ENCODE measurements at regions not wholly inside any gene's neighbourhood (a gene's known extent, or its start where the extent isn't known, plus 50 kb on each side); places are given as distances from the start of the nearest gene placed in this dataset.

DNA sequence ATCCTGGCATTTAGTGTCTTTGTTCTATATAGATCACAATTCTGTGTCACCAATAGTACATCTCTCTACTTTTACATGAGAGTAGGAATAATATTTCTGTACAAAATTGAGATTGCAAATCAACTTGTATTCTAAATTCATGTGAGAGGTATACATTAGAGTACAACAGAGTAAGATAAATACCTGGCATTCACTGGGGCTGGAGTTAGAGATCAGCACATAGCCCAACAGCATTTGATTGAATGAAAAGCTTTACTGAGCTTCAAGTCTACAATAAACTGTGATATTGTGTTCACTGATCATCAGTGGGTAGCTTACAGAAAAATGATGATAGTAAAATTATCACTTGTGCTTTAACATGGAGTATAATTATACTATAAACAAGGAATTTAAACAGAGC lies 1114.7 kb downstream of the REEP3 start:
- TF ChIP-seq, protein P1, sequence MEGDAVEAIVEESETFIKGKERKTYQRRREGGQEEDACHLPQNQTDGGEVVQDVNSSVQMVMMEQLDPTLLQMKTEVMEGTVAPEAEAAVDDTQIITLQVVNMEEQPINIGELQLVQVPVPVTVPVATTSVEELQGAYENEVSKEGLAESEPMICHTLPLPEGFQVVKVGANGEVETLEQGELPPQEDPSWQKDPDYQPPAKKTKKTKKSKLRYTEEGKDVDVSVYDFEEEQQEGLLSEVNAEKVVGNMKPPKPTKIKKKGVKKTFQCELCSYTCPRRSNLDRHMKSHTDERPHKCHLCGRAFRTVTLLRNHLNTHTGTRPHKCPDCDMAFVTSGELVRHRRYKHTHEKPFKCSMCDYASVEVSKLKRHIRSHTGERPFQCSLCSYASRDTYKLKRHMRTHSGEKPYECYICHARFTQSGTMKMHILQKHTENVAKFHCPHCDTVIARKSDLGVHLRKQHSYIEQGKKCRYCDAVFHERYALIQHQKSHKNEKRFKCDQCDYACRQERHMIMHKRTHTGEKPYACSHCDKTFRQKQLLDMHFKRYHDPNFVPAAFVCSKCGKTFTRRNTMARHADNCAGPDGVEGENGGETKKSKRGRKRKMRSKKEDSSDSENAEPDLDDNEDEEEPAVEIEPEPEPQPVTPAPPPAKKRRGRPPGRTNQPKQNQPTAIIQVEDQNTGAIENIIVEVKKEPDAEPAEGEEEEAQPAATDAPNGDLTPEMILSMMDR (IDR thresholded peaks at IDR 0.05), result no peak
- no peak for DNase-seq (ENCODE audit: low spot score)
- Histone ChIP-seq H3K27ac (no peak overlapping the region), H3K27me3 (no peaks in the 10 kb centered on the region), H3K4me1 (no peaks in the 10 kb centered on the region), H3K36me3 (no peaks in the 10 kb centered on the region), H3K4me3 (no peak overlapping the region), H3K9me3 (no peaks in the 10 kb centered on the region)

DNA sequence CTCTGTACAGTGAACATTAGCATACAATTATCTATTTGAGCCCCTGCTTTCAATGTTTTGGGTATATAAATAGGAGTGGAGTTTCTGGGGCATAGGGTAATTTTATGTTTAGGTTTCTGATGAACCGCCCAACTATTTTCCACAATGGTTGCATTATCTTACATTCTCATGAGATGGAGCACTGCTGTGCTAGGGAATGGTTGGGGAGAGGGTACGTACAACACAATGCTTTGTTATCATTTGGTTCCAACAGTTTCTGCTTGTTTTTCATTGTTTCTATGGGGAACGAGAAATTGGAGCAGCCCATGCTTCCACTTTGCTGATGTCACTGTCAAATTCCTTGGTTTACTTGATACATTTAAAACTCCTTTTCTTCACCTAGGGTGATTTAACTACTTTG lies 1115.3 kb downstream of the REEP3 start:
- TF ChIP-seq, protein P1 (IDR thresholded peaks at IDR 0.05), result no peak

DNA sequence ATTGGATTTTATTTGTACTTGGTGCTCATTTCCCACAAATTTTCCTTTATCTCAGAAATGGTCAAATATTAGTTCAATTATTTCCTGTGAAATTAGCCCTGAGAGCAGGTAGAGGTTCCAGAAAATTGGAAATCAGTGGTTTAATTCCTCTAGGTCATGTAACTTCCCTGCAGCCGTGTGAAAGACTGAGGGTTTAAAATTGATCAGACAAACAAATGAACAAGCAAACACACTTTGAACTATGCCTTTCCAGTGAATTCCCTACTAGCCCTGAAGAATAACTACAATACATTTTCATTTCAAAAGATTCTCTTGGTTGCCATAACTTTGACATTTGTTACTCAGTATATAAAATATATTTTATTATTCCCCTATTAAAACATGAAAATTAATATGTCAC lies 1116.7 kb downstream of the REEP3 start:
- H3K4me3 ChIP-seq, result no peak overlapping the region
- TF ChIP-seq, protein P1 (IDR thresholded peaks at IDR 0.05), result no peak
- H3K27me3 ChIP-seq, result no peaks in the 10 kb centered on the region

More for the DNA sequence above, 1115.3 kb downstream of the REEP3 start:
- no peak for DNase-seq (ENCODE audit: low spot score)
- no peaks in the 10 kb centered on the region for H3K4me1 ChIP-seq
- H3K36me3 ChIP-seq, result no peaks in the 10 kb centered on the region
- no peaks in the 10 kb centered on the region for H3K9me3 ChIP-seq
- H3K4me3 ChIP-seq, result no peak overlapping the region
- H3K27me3 ChIP-seq, result no peaks in the 10 kb centered on the region
- no peak overlapping the region for H3K27ac ChIP-seq

DNA sequence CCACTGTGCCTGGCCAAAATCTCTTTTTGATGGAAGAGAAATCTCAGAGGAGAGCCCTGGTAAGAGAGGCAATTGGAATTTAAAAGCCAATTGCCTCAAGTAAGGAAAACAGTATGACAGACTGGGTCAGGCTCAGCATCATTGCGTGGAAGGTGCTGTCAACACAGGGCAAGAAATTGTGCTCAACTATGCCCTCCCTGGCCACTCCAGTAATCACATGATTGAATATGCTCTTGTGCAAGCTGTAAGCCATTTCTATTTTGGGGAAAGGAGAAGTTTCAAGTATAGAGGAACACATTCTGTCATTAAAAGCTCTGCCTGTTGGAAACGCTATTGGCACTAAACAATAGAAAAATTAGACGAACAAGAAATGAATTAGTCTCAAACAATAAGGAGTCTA lies 1127.7 kb downstream of the REEP3 start:
- Histone ChIP-seq H3K27ac (no peak overlapping the region), H3K4me3 (no peak overlapping the region), H3K9me3 (no peaks in the 10 kb centered on the region), H3K4me1 (no peaks in the 10 kb centered on the region), H3K36me3 (no peaks in the 10 kb centered on the region), H3K27me3 (no peaks in the 10 kb centered on the region)
- TF ChIP-seq, protein P1 (IDR thresholded peaks at IDR 0.05), result no peak
- DNase-seq (ENCODE audit: low spot score), result no peak

More for the DNA sequence above, 1116.7 kb downstream of the REEP3 start:
- no peaks in the 10 kb centered on the region for H3K4me1 ChIP-seq
- H3K36me3 ChIP-seq, result no peaks in the 10 kb centered on the region
- H3K27ac ChIP-seq, result no peak overlapping the region
- no peak for DNase-seq (ENCODE audit: low spot score)
- no peaks in the 10 kb centered on the region for H3K9me3 ChIP-seq

DNA sequence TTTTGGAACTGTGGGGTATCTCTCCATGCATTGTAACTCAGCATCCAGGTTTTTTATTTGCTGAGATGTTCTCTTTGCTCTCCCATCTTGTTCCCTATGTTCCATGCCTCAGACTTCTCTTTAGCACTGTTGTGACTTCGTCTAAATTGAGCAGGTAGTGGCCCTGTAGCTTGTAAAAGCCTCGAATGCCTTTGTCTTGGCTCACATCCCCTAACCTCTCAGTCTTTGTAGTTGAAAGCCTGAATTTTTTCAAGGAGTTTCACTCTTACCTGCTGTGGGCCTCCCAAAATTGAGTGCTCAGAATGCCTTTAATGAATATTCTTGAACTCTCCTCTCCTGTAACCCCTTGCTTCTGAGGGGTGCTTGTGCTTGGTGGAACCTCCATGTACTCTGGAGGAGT lies 1137.3 kb downstream of the REEP3 start:
- no peaks in the 10 kb centered on the region for H3K27me3 ChIP-seq
- H3K4me3 ChIP-seq, result no peak overlapping the region
- no peak for DNase-seq (ENCODE audit: low spot score)
- no peaks in the 10 kb centered on the region for H3K4me1 ChIP-seq
- H3K27ac ChIP-seq, result no peak overlapping the region
- no peaks in the 10 kb centered on the region for H3K36me3 ChIP-seq
- no peaks in the 10 kb centered on the region for H3K9me3 ChIP-seq
- TF ChIP-seq, protein P1 (IDR thresholded peaks at IDR 0.05), result no peak

DNA sequence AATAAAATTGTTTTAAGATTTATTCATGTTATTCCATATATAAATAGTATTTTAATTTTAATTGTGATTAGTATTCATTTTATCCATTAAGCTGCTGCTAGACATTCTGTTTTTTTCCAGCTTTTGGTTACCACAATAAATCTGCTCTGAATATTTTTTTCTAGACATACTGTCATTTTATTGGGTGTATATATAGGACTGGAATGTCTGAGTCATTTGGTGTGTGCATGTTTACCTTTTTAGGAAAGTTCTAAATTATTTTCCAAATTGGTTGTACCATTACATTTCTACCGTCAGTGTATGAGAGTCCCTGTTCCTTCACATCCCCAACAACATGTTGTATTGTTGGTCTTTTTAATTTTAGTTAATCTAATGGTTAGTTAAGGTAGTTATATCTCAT lies 1138.1 kb downstream of the REEP3 start:
- Histone ChIP-seq H3K9me3 (no peaks in the 10 kb centered on the region), H3K4me3 (no peak overlapping the region), H3K27me3 (no peaks in the 10 kb centered on the region), H3K4me1 (no peaks in the 10 kb centered on the region), H3K27ac (no peak overlapping the region), H3K36me3 (no peaks in the 10 kb centered on the region)
- DNase-seq (ENCODE audit: low spot score), result no peak
- TF ChIP-seq, protein P1 (IDR thresholded peaks at IDR 0.05), result no peak
